Fibroblast of skin of back (primary cell): ENCODE measurements at regions not wholly inside any gene's neighbourhood (a gene's known extent, or its start where the extent isn't known, plus 50 kb on each side); places are given as distances from the start of the nearest gene placed in this dataset.
A peak's percentile ranks its signal among the peaks of the same experiment; 100 is the strongest.

Experiments
- DNase-seq: peaks from one replicate; pipeline ENCODE4 v3.0.0-alpha.2; 2013

GRCh38 chr9:129323376-129323998 is 145.4 kb upstream of the IER5L start:
- peak; percentile 23 for DNase-seq

- no peak for DNase-seq
These were observed 144.7 kb upstream of the IER5L start for GRCh38 chr9:129322641-129323375.

GRCh38 chr9:129322022-129322621 is 144.1 kb upstream of the IER5L start:
- no peak for DNase-seq

- no peak for DNase-seq
These were observed 143.4 kb upstream of the IER5L start for GRCh38 chr9:129321286-129322021.

- DNase-seq, result peak; percentile 92
These were observed 142.7 kb upstream of the IER5L start for GRCh38 chr9:129320575-129321285.

GRCh38 chr9:129319938-129320481 is 141.9 kb upstream of the IER5L start:
- DNase-seq, result no peak

- no peak for DNase-seq
These were observed 141.2 kb upstream of the IER5L start for GRCh38 chr9:129319076-129319937.

- no peak for DNase-seq
These were observed 140.3 kb upstream of the IER5L start for GRCh38 chr9:129318121-129319075.

GRCh38 chr9:129317179-129318011 is 139.3 kb upstream of the IER5L start:
- no peak for DNase-seq

GRCh38 chr9:129316281-129317030 is 138.4 kb upstream of the IER5L start:
- no peak for DNase-seq

- no peak for DNase-seq
These were observed 135.4 kb upstream of the IER5L start for GRCh38 chr9:129313331-129313955.

GRCh38 chr9:129312251-129313122 is 134.4 kb upstream of the IER5L start:
- no peak for DNase-seq

- no peak for DNase-seq
These were observed 133.6 kb upstream of the IER5L start for GRCh38 chr9:129311643-129312042.

GRCh38 chr9:129310666-129311350 is 132.7 kb upstream of the IER5L start:
- DNase-seq, result no peak

- DNase-seq, result no peak
These were observed 131.8 kb upstream of the IER5L start for GRCh38 chr9:129309906-129310305.

- DNase-seq, result no peak
These were observed 131.0 kb upstream of the IER5L start for GRCh38 chr9:129309041-129309430.
